GM12878 (cell line): ENCODE measurements at regions not wholly inside any gene's neighbourhood (a gene's known extent, or its start where the extent isn't known, plus 50 kb on each side); places are given as distances from the start of the nearest gene placed in this dataset.

ENCODE experiments used
- ATAC-seq: fragments of 200-7000 bp; cut with Tn5 transposase; 3 replicates; pipeline ENCODE4 v1.9.1; 2020; ENCODE audit warnings: mild to moderate bottlenecking, moderate library complexity
- BruUV-seq: library from RNA; stranded (reverse); fragments of 400-500 nt; replicated peaks from 2 replicates; lab custom pipeline; 2021; lab: Mats Ljungman, UMichigan
- CTCF ChIA-PET: fragments of 300-600 bp; sonication (Branson Sonifier 250); formaldehyde crosslinking; extraction: SDS; loops from one replicate; lab custom pipeline; 2021; ENCODE audit warnings: inconsistent platforms; lab: Yijun Ruan, JAX
- POLR2A ChIA-PET: fragments of 350-600 bp; formaldehyde crosslinking; extraction: SDS; loops from one replicate; lab custom pipeline; 2021; ENCODE audit warnings: inconsistent platforms; lab: Charles Lee
- RAD21 ChIA-PET: fragments of 300-600 bp; sonication (Branson Sonifier 250); formaldehyde crosslinking; loops from one replicate; lab custom pipeline; 2023; ENCODE audit warnings: antibody characterized with exemption; ENCODE audit not compliant: unreplicated experiment; lab: Charles Lee
- SMC1A ChIA-PET: fragments of 300-600 bp; sonication (Branson Sonifier 250); formaldehyde crosslinking; loops from one replicate; lab custom pipeline; 2023; ENCODE audit not compliant: unreplicated experiment, uncharacterized antibody; lab: Charles Lee
- DNase-seq: peaks from one replicate; pipeline ENCODE4 v3.0.0-alpha.2; 2011; ENCODE audit warnings: low read depth, low spot score
- FAIRE-seq: peaks from 3 replicates; lab custom pipeline; 2011; peaks lifted over from hg19 to GRCh38; lab: Jason Lieb, UNC
- H2AFZ ChIP-seq: 2 replicates; pipeline ENCODE4 v1.6.0; 2011; ENCODE audit warnings: low read depth, low read length, control low read depth; ENCODE audit not compliant: control insufficient read depth
- H3K27ac ChIP-seq: 2 replicates; pipeline ENCODE4 v1.5.1; 2011; ENCODE audit warnings: control low read depth; ENCODE audit not compliant: control insufficient read depth, insufficient read depth
- H3K27me3 ChIP-seq, 2 experiments: replicated peaks in 1 of 2; 2 replicates each; pipeline versions ENCODE4 v1.6.0 to v1.6.1; 2011; ENCODE audit warnings: low read length in 1 of 2; ENCODE audit not compliant: control insufficient read depth in 2 of 2, insufficient read depth in 2 of 2
- H3K36me3 ChIP-seq, 2 experiments: 2 replicates each; pipeline ENCODE4 v1.5.1; 2011; ENCODE audit warnings: low read length in 1 of 2; ENCODE audit not compliant: control insufficient read depth in 2 of 2, insufficient read depth in 2 of 2
- H3K4me1 ChIP-seq: 2 replicates; pipeline ENCODE4 v1.6.1; 2011; ENCODE audit warnings: mild to moderate bottlenecking, low read length, moderate library complexity, mixed read lengths; ENCODE audit not compliant: control insufficient read depth, insufficient read depth
- H3K4me2 ChIP-seq: 2 replicates; pipeline ENCODE4 v1.6.0; 2011; ENCODE audit warnings: control low read depth; ENCODE audit not compliant: control insufficient read depth, insufficient read depth
- H3K4me3 ChIP-seq: fragments of 200-600 bp; sonication (generic); 2 replicates; pipeline ENCODE4 v1.5.1; 2016
- H3K79me2 ChIP-seq: 2 replicates; pipeline ENCODE4 v1.6.0; 2011; ENCODE audit warnings: low read length; ENCODE audit not compliant: control insufficient read depth, insufficient read depth
- H3K9ac ChIP-seq: 2 replicates; pipeline ENCODE4 v1.8.0; 2011; ENCODE audit warnings: low read length, control low read depth, mixed read lengths; ENCODE audit not compliant: control insufficient read depth, insufficient read depth
- H3K9me3 ChIP-seq: replicated peaks from 3 replicates; pipeline ENCODE4 v1.5.1; 2011; ENCODE audit warnings: mild to moderate bottlenecking, low read length; ENCODE audit not compliant: control insufficient read depth, insufficient read depth
- H4K20me1 ChIP-seq: 2 replicates; pipeline ENCODE4 v1.6.0; 2011; ENCODE audit not compliant: control insufficient read depth, insufficient read depth
- ATF7 ChIP-seq: fragments of 450-650 bp; IDR thresholded peaks from 2 replicates; pipeline ENCODE4 v1.6.1; 2016; ENCODE audit warnings: low read depth, mild to moderate bottlenecking
- BACH1 ChIP-seq: fragments of 450-650 bp; IDR thresholded peaks from 2 replicates; pipeline ENCODE4 v1.6.1; 2017; ENCODE audit warnings: mild to moderate bottlenecking, borderline replicate concordance
- FOS ChIP-seq: IDR thresholded peaks from 3 replicates; pipeline ENCODE4 v1.6.1; 2011; ENCODE audit warnings: borderline replicate concordance; ENCODE audit not compliant: insufficient read length; ENCODE audit errors: extremely low read depth
- PAX5 ChIP-seq: IDR thresholded peaks from 2 replicates; pipeline ENCODE4 v1.6.1; 2011; ENCODE audit warnings: low read depth, low read length, borderline replicate concordance
- PML ChIP-seq: IDR thresholded peaks from 2 replicates; pipeline ENCODE4 v1.6.1; 2012; ENCODE audit warnings: low read length, inconsistent platforms
- RFX5 ChIP-seq: IDR thresholded peaks from 2 replicates; pipeline ENCODE4 v1.6.1; 2011; ENCODE audit warnings: low read depth, low read length, improper control_type of control experiment
- WGBS: methylation state at CpG from one replicate; pipeline ENCODE4 v1.1.6; 2016; ENCODE audit warnings: low lambda C conversion rate; ENCODE audit not compliant: insufficient replicate concordance, insufficient coverage; ENCODE audit errors: missing lambda C conversion rate; 5-methylcytosine and 5-hydroxymethylcytosine counted together
- in situ Hi-C: fragments of 300-500 bp; cut with MboI; formaldehyde crosslinking; loops from 9 replicates; pipeline ENCODE4 v1.14.3; 2018; ENCODE audit warnings: mixed read lengths
- intact Hi-C: fragments of 100-400 bp; cut with micrococcal nuclease; formaldehyde crosslinking; loops from one replicate; pipeline ENCODE4 v1.14.2; 2022; ENCODE audit not compliant: unreplicated experiment
- TF ChIP-seq, protein P1 (sequence below): fragments of 450-650 bp; IDR thresholded peaks from 2 replicates; pipeline ENCODE4 v1.6.1; 2017; ENCODE audit warnings: mild to moderate bottlenecking, moderate library complexity
- TF ChIP-seq, protein P2 (sequence below): fragments of 450-650 bp; IDR thresholded peaks from 2 replicates; pipeline ENCODE4 v1.6.1; 2016; ENCODE audit warnings: mild to moderate bottlenecking, moderate library complexity, borderline replicate concordance

DNA sequence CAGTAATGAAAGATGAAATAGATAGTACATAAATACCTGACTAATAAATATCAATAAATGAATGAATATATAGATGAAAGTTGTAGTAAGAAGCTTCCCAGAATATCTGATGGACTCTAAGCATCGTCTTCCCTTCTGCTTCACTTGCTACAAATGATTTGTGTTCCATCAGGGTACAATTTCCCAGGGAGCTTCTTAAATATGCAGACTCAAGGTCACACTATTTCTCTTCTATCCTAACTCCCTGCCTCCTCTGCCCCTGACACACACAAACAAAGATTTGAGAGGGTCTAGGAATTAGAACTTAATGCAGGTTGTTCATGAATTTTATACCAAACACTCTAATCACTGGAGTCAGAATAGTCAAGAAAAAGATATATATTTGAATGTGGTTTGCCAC lies 415.9 kb upstream of the TMPRSS15 start (continued):
- TF ChIP-seq, protein P1, sequence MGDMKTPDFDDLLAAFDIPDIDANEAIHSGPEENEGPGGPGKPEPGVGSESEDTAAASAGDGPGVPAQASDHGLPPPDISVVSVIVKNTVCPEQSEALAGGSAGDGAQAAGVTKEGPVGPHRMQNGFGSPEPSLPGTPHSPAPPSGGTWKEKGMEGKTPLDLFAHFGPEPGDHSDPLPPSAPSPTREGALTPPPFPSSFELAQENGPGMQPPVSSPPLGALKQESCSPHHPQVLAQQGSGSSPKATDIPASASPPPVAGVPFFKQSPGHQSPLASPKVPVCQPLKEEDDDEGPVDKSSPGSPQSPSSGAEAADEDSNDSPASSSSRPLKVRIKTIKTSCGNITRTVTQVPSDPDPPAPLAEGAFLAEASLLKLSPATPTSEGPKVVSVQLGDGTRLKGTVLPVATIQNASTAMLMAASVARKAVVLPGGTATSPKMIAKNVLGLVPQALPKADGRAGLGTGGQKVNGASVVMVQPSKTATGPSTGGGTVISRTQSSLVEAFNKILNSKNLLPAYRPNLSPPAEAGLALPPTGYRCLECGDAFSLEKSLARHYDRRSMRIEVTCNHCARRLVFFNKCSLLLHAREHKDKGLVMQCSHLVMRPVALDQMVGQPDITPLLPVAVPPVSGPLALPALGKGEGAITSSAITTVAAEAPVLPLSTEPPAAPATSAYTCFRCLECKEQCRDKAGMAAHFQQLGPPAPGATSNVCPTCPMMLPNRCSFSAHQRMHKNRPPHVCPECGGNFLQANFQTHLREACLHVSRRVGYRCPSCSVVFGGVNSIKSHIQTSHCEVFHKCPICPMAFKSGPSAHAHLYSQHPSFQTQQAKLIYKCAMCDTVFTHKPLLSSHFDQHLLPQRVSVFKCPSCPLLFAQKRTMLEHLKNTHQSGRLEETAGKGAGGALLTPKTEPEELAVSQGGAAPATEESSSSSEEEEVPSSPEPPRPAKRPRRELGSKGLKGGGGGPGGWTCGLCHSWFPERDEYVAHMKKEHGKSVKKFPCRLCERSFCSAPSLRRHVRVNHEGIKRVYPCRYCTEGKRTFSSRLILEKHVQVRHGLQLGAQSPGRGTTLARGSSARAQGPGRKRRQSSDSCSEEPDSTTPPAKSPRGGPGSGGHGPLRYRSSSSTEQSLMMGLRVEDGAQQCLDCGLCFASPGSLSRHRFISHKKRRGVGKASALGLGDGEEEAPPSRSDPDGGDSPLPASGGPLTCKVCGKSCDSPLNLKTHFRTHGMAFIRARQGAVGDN: no peak
- TF ChIP-seq PML (no peak), PAX5 (no peak)
- TF ChIP-seq, protein P2, sequence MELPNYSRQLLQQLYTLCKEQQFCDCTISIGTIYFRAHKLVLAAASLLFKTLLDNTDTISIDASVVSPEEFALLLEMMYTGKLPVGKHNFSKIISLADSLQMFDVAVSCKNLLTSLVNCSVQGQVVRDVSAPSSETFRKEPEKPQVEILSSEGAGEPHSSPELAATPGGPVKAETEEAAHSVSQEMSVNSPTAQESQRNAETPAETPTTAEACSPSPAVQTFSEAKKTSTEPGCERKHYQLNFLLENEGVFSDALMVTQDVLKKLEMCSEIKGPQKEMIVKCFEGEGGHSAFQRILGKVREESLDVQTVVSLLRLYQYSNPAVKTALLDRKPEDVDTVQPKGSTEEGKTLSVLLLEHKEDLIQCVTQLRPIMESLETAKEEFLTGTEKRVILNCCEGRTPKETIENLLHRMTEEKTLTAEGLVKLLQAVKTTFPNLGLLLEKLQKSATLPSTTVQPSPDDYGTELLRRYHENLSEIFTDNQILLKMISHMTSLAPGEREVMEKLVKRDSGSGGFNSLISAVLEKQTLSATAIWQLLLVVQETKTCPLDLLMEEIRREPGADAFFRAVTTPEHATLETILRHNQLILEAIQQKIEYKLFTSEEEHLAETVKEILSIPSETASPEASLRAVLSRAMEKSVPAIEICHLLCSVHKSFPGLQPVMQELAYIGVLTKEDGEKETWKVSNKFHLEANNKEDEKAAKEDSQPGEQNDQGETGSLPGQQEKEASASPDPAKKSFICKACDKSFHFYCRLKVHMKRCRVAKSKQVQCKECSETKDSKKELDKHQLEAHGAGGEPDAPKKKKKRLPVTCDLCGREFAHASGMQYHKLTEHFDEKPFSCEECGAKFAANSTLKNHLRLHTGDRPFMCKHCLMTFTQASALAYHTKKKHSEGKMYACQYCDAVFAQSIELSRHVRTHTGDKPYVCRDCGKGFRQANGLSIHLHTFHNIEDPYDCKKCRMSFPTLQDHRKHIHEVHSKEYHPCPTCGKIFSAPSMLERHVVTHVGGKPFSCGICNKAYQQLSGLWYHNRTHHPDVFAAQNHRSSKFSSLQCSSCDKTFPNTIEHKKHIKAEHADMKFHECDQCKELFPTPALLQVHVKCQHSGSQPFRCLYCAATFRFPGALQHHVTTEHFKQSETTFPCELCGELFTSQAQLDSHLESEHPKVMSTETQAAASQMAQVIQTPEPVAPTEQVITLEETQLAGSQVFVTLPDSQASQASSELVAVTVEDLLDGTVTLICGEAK: no peak

DNA sequence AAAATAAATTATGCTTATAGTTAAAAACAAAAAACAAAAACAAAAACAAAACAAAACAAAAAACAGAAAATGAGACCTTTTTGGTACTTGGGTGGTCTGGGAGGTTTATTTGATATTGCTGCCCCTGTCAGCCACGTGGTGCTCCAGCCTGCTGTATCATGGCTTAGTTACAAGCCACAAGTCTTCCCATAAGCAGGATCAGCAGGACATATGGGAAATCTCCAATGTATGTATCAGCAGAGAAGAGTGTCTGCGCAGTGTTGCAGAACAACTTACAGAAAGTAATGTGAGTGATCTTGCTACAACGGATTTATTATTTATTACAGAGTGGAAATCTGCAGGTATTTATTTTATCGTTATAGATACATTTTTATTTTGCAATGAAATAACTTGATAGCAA lies 423.0 kb upstream of the TMPRSS15 start:
- no peak overlapping the region for H3K9ac ChIP-seq
- DNase-seq (no peak), FAIRE-seq (no peak), ATAC-seq (no peak)
- BruUV-seq: no TSS peak
- intact Hi-C loops: no loop called here
- WGBS: 18% methylated on average over 4 of the region's 4 CpGs
- H3K4me1 ChIP-seq: no peaks in the 10 kb centered on the region
- no peak overlapping the region for H3K27ac ChIP-seq
- CTCF ChIA-PET: no interaction called here
- H3K4me2 ChIP-seq: no peak overlapping the region
- H4K20me1 ChIP-seq: no peaks in the 10 kb centered on the region
- H3K79me2 ChIP-seq: no peaks in the 10 kb centered on the region
- H3K4me3 ChIP-seq: no peak overlapping the region
- no peak for TF ChIP-seq BACH1
- no peak for TF ChIP-seq FOS
- TF ChIP-seq ATF7: no peak
- TF ChIP-seq RFX5: no peak
- H3K27me3 ChIP-seq: no peaks in the 10 kb centered on the region
- H3K9me3 ChIP-seq: no peaks in the 10 kb centered on the region
- H3K36me3 ChIP-seq: no peaks in the 10 kb centered on the region
- SMC1A ChIA-PET: no interaction called here
- POLR2A ChIA-PET: no interaction called here
- in situ Hi-C loops: no loop called here
- no peak overlapping the region for H2AFZ ChIP-seq
- RAD21 ChIA-PET: no interaction called here
